ENCODE measurements at regions not wholly inside any gene's neighbourhood (a gene's known extent, or its start where the extent isn't known, plus 50 kb on each side); places are given as distances from the start of the nearest gene placed in this dataset.

DNA sequence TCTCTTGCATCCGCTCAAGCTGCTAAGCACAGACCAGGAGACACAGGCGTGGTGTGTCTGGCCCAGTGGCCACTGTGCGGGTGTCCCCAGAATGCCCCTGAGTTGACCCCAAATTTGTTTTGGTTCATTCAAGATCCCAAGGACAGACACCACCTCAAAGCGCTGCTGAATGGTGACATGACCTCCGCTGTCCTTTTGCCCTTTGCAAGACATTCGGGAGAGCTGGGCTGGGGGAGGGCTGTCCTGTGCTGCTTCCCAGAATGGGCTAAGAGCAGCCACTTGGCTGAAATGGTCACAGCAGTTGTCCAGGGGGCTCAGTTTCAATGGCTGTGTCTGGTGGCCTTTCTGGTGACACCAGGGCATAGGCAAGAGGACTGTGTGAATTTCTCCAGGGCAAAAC lies 84.1 kb downstream of the SMIM21 start:
- H3K9me3 ChIP-seq (replicated peaks in 1 of 11): no peaks in the 10 kb centered on the region
- H4K20me1 ChIP-seq: no peaks in the 10 kb centered on the region
- no peak for TF ChIP-seq Cebpa-rat (IDR thresholded peaks at IDR 0.05)
- no peak overlapping the region for H3K4me3 ChIP-seq
- peaks cover 0 to 7% (median 0%) of the 10 kb centered on the region in 10 experiments; a peak in 5 of 20 replicates for H3K4me1 ChIP-seq
- H3K27ac ChIP-seq: no peak overlapping the region
- H3K9ac ChIP-seq: no peak overlapping the region
- no peaks in the 10 kb centered on the region for H3K27me3 ChIP-seq
- no peaks in the 10 kb centered on the region for H3K36me3 ChIP-seq
- H3K4me2 ChIP-seq: no peak overlapping the region

DNA sequence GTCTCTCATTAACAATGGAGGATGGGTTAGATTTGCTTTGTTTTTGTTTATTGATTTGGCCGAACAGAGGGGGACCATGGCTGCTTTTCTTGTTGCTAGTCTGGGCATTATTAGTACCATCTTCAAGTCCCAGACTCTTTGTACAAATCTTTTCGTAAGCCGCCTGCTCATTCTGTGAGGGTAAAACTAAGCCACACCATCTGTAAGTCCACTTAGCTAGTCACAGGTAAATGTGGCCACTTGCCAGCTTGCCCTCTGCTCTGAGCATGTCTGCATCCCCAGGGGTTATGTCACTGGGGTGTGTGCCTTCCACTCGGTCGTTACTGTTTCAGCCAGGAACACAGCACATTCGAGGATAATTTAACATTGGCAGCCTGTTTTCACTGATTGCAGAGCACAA lies 85.6 kb downstream of the SMIM21 start:
- peaks cover 0 to 7% (median 0%) of the 10 kb centered on the region in 10 experiments; a peak in 5 of 20 replicates for H3K4me1 ChIP-seq
- no peaks in the 10 kb centered on the region for H4K20me1 ChIP-seq
- no peak for TF ChIP-seq Cebpa-rat (IDR thresholded peaks at IDR 0.05)
- H3K27me3 ChIP-seq: no peaks in the 10 kb centered on the region
- no peaks in the 10 kb centered on the region for H3K9me3 ChIP-seq (replicated peaks in 1 of 11)
- no peak overlapping the region for H3K4me2 ChIP-seq
- no peak overlapping the region for H3K4me3 ChIP-seq
- H3K9ac ChIP-seq: no peak overlapping the region
- H3K36me3 ChIP-seq: no peaks in the 10 kb centered on the region
- H3K27ac ChIP-seq: no peak overlapping the region

DNA sequence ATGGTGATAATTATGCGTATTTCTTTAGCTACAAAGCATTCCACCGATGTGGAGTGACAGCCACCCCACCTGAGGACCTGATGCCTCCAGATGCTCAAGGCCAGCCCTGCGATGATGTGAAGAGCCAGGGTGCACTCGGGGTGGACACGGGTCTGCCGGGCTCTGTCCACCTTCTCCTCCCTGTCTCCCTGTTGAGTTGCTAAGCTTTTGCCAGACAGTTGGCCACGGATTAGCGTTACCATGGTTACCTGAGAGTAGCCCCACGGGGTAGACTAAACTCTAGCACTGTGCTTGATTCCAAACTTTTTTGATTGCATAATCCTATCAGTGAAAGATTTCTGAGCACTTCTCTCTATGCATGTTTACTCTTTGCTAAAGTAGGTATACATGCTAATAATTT lies 86.2 kb downstream of the SMIM21 start:
- Histone ChIP-seq H3K4me1 (peaks cover 0 to 7% (median 0%) of the 10 kb centered on the region in 10 experiments; a peak in 5 of 20 replicates), H3K27me3 (no peaks in the 10 kb centered on the region), H3K9me3 (replicated peaks in 1 of 11) (no peaks in the 10 kb centered on the region)

DNA sequence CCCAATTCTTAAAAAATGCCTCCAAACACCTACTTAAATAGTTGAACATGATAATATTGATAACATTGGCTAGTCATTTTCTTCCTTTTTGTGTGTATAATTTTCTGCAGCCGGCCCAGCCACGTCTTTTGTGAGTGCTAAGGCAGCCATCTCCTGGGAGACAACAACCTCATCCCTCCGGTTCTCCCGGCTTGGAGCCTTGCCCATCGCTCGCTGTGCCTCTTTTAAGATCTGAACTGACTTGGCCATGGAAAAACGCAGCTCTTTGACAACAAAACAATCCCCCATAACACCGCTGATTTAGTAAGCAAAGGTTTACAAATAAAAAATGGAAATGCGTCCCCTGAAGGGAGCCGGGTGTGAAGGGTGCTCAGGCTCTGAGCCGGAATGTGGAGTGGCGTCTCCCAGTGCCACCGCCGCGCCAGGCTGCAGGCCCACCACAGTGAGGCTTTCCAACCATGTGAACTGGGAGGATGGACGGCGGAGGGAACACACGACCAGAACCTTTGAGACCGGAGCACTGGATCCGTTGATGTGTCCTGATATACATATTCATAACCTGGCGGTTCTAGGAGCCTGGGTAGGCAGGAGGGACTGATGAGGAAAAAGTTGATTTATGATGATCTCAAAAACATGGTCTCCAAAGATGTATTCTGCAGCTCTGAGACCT lies 87.4 kb downstream of the SMIM21 start:
- Histone ChIP-seq H4K20me1 (no peaks in the 10 kb centered on the region), H3K4me2 (no peak overlapping the region), H3K9me3 (replicated peaks in 1 of 11) (no peaks in the 10 kb centered on the region), H3K27ac (no peak overlapping the region), H3K9ac (no peak overlapping the region), H3K4me3 (no peak overlapping the region), H3K36me3 (no peaks in the 10 kb centered on the region), H3K4me1 (peaks cover 0 to 5% (median 0%) of the 10 kb centered on the region in 10 experiments; a peak in 5 of 20 replicates), H3K27me3 (no peaks in the 10 kb centered on the region)
- no peak for TF ChIP-seq Cebpa-rat (IDR thresholded peaks at IDR 0.05)

More for the DNA sequence above, 86.2 kb downstream of the SMIM21 start:
- Histone ChIP-seq H3K4me3 (no peak overlapping the region), H3K9ac (no peak overlapping the region), H4K20me1 (no peaks in the 10 kb centered on the region), H3K36me3 (no peaks in the 10 kb centered on the region), H3K4me2 (no peak overlapping the region), H3K27ac (no peak overlapping the region)
- no peak for TF ChIP-seq Cebpa-rat (IDR thresholded peaks at IDR 0.05)

Measured in BLaER1 treated with 17β-estradiol and CSF1 and Interleukin-3, amounts not matched to agents 10 nM and 100 nM (cell line).